GM12891 (cell line): ENCODE measurements at regions not wholly inside any gene's neighbourhood (a gene's known extent, or its start where the extent isn't known, plus 50 kb on each side); places are given as distances from the start of the nearest gene placed in this dataset.

Experiments used
- POLR2A ChIP-seq: IDR thresholded peaks from 2 replicates; pipeline ENCODE4 v1.6.1; 2011; ENCODE audit warnings: low read depth, low read length, control low read depth
- POLR2AphosphoS5 ChIP-seq: IDR thresholded peaks from 2 replicates; pipeline ENCODE4 v1.6.1; 2011; ENCODE audit warnings: low read depth, low read length, control low read depth

DNA sequence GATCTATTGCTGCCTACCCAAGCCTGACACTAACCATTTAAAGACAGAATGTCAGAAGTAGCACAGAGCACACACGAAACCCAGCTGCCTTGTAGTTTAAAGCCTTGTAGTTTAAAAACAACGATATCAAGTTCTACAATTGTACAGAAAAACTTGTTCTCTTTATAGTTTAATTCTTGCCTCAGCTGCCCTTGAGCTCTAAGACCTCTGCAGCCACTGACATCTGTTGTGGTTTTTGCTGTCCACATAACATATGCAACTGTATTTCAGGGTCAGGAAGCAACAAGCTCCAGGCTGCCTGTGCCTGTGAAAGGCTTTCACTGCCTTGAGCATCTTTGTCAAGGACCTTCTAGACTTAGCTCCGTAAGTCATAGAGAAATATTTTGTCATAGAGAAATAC is 227.2 kb downstream of the SPCS3 start:
- TF ChIP-seq POLR2A (no peak), POLR2AphosphoS5 (no peak)
